GM19467 (cell line): ENCODE measurements at regions not wholly inside any gene's neighbourhood (a gene's known extent, or its start where the extent isn't known, plus 50 kb on each side); places are given as distances from the start of the nearest gene placed in this dataset.
"Not testable (repeated sequence)": the region's sequence is repeated elsewhere in the genome, so short reads cannot be mapped to it uniquely, and the experiment has no call there.

Experiments used
- ATAC-seq: cut with Tn5 transposase; IDR thresholded peaks from one replicate; pipeline ENCODE4 v1.9.1; 2021; ENCODE audit warnings: mild to moderate bottlenecking, moderate library complexity; ENCODE audit not compliant: unreplicated experiment

DNA sequence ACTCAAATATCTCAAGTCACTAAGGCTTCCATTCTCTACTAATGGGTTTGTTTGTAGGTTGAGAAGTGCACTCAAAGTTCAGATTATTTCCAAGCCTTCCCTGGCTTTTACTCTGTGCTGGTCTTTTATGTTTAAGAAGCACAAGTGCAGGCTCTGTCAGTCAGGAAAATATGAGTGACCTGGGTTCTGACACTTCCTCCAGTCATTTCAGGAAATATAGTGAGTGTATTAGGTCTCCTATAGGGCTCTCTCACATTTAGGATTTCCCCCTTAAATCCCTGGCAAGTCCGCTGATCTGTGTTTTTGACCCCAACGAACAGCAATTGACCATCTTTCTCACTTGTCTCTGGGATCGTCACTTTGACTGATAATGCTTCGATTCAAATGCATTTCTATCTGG lies 210.2 kb downstream of the ARPP21 start:
- ATAC-seq = no peak

DNA sequence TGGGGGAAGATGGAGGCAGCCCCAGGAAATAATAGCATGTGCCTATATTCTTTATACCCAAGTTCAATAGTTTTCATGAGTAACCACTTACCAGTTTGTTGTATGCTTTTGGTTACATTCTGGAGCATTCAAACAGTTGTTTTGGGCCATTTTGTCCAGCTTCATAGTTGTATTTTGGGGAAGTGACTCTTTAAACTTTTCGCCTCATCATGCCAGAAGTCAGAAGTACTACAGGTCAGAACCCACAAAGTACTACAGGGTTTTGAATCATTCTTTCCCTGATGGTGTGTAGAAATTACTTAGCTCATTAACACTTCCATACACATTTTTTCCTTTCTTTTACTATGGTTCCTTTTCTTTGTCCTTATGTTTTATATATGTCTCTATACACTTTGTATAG lies 210.6 kb downstream of the ARPP21 start:
- ATAC-seq = no peak

DNA sequence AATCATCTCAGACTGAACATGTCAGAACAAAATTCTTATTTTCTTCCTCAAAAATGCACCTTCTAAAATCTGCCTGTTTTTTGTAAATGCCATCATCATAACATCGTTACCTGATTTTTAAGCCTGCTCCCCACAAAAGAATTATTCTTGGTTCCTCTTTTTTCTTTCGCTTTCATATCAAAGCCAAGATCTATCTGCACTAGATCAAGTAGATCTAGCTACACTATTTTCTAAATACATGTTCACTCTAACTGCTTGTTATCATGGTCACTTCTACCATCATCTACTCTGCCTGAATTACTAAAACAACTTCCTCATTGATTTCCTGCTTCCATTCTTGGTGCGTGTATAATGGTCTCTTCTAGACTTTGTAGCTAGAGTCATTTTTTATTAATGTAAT lies 217.7 kb downstream of the ARPP21 start:
- no peak for ATAC-seq

DNA sequence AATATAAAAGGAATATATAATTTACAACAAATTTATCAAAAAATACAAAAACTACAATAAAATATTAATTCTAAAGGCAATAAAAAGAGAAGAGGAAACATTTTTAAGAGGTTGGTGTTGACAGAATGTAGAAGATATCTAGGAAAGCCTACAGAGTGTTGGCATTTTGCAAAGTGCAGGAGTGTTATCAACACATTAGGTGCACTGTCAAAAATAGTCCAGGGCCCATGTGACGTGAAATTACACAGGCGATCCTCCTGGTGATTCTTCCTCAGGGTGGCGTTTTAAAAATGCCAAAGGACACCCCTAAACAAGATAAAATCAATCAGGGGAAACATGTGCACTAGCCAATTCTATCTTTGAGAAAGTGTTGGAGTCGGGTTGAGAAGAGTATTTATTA lies 222.7 kb downstream of the ARPP21 start:
- ATAC-seq = no peak

DNA sequence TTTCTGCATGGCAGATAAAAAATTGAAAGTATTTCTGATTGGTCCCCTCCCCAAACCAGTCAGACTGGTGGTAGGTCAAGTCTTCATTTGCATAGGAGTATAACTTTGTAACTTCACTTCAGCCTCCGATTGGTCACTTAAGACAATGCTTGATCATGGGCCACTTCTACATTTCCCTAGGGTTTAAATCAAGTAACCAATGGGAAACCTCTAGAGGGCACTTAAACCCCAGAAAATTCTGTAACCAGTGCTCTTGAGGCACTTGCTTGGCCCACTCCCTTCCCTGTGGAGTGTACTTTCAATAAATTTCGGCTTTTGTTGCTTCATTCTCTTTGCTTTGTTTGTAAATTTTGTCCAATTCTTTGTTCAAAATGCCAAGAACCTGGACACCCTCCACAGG lies 225.5 kb downstream of the ARPP21 start:
- no peak for ATAC-seq

DNA sequence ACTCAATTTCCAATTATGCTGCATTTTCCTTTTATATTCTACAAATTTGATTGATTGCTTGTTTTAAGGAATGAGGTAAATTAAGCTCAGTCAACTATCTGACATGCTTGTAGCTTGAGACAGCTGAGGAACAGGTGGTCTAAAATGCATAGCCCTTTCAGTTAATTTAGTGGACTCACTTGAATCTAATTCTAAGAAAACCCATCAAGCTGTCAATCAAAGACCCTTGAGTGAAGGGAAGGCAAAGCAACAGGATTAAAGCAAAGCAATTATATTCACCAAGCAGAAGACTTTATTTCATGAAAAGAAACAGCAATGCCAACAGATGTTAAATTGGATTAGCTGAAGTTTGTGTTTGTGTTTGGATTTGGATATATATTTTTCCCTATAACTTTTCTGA lies 228.5 kb downstream of the ARPP21 start:
- ATAC-seq = no peak

DNA sequence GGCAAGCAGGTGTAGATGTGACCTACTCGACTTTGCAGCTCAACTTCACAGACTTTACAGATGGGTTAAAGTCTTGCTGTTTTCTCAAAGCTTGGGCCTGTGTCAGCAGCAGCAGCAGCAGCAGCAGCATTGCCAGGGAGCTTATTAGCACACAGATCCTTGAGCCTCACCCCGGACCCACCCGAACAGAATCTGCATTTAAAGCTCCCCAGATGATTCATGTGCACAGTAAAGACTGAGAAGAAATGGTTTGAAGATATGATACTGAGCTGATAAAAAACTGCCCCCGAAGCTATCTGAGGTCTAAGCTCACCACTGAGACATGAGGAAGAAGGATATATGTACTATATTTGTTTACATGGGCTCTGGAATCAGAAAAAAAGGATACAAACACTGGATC lies 231.7 kb downstream of the ARPP21 start:
- ATAC-seq = no peak

DNA sequence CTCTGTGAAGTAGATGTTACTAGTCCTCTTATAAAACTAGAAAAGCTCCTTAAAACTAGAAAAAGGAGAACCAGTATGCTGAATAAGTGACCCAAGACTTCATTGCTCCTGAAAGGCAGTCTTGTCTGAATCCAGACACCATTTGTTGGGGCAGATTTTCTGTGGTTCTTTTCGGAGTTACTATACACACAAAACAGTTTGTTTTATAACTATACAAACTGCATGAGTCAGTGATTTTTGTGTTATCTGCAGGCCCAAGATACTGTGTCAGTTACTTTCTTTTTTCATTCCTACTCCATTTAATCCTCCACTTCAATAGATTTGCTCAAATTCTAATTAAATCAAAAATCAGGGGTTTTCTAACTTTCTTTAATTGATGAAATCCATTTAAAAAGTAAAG lies 244.6 kb downstream of the ARPP21 start:
- ATAC-seq = no peak

DNA sequence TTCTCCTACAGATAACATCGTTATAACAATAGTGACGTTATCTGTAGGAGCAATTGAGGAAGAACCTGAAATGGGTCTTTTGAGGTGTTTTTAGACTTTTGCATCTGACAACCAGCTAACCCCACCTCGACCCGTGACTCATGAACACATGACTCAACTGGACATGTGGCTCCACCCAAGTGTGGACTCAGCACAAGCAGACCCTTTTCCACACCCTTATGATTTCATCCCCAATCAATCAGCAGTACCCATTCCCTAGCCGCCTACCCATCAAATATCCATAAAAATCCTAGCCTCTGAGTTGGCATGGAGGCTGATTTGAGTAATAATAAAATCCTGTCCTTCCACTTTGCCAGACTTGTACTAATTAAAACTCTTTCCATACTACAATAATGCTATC lies 255.4 kb downstream of the ARPP21 start:
- ATAC-seq = no peak

DNA sequence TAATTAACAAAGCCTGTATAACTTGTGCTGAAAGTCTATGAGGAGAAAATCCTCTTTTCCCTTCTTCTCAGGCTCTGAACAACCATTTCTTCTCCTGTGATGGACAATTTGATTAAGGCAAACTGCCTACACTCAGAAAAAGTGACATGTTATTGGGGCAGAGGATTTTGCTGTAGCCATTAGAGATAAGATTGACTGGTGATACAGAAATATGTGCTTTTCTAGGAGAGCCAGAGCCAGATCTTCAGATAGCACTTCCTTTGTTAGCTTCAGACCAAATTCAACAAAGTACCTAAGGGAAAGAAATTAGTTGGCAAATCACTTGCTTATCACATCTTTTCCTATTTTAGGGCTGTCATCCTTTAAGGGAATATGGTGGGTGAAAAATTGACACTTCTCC lies 259.9 kb downstream of the ARPP21 start:
- no peak for ATAC-seq

DNA sequence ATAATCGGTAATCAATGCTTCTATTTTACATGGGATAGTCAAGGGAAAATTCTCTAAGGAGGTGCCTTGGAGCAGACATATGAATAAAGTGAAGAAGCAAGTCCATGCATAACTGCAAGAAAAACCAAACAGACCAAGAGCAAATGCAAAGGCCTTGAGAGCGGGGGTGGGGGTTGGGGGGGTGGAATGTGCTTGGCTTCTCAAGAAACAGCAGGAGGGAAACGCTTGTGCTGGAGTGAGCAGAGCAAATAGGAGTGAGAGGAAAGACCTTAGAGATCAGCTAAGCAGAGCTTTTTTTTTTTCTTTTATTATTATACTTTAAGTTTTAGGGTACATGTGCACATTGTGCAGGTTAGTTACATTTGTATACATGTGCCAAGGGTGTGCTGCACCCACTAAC lies 260.8 kb downstream of the ARPP21 start:
- ATAC-seq = no peak

DNA sequence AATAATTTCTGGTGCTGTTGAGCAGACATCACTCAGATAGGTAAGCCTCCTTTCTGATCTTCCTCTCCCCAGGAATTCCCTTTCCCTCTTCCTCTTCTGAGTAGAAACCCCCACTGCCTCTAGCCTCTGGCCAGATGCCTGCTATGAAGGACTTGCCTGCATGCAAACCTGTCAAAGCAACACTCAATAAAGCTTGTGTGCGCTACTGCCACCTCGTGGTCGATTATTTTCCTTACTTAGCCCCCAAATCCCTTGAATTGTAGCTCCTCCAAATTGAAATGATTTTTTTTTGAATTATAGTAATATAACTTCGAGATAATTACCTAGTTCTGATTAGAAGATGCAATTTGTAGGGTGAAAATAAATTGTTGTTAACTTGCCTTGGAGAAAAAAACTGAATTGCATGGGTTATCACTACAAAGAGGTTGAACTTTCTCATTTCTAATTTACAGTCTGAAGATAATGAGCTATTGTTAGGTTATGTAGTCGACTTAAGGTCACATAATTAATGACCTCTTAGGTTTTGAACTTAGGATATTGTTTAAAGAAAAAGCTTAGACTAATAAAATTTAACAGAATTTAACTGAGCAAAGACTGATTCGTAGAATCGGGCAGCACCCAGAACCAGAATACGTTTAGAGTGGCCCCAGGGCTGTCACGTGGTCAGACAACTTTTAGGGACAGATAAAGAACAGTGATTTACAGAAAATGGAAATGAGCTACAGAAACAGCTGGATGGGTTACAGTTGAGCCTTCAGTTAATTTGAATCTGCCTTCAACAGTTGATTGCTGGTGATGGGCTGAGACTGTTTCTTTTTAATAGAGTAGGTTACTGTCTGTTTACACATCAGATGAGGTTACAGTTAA lies 269.3 kb downstream of the ARPP21 start:
- ATAC-seq = peak; percentile 91

DNA sequence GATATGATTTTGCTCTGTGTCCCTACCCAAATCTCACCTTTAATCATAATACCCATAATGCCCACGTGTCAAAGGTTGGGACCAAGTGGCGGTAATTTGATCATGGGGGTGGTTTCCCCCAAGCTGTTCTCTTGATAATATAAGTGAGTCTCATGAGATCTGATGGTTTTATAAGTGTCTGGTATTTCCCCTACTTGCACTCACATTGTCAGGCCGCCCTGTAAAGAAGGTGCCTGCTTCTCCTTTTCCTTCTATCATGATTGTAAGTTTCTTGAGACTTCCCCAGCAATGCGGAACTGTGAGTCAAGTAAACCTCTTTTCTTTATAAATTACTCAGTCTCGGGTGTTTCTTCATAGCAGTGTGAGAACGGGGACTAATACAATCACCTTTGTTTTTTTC lies 279.8 kb downstream of the ARPP21 start:
- ATAC-seq = no peak

DNA sequence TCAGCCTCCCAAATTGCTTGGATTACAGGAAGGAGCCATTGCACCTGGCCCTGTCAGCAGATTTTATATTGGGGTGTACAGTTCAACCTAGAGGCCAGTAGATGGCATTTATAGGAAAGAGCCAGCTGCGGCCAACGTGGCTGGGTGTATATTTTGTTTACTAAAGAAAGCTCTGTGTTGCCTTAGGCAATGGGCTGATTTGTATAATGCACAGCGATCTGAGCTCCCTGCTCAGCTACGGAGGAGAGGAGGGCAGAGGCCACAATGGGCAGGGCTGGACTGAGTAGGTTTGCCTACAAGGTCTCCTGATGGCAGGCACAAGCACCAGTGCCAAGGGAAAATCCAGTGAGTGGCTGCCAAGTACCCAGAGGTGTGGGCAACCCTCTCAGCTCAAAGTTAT lies 282.4 kb downstream of the ARPP21 start:
- ATAC-seq = no peak

DNA sequence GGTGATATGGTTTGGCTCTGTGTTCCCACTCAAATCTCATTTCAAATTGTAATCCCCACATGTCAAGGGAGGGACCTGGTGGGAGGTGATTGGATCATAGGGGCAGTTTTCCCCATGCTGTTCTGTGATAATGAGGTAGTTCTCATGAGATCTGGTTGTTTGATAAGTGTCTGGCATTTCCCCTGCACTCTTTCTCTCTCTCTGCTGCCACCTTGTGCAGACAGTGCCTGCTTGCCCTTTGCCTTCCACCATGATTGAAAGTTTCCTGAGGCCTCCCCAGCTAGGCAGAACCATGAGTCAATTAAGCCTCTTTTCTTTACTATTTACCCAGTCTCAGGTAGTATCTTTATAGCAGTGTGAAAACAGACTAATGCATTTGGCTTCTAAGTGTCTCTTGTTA lies 284.7 kb downstream of the ARPP21 start:
- ATAC-seq = not testable (repeated sequence)

DNA sequence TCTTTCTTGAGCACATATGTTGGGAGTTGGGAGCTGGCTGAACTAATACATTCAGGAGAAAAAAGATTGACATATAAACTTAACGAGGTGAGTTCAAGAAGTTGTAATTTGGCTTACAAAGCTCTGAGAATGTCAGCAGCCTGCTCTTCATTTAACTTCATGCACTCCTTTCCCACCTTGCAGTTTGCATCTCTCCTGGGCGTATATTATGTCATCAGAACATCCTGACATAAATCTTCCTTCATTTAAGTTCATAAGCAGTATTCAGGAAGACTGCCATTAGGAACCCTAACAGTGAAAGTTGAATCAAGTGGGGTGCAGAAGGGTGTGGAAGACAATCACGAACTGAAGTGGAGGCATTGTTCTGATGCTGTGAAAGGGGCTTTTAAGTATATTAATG lies 288.1 kb downstream of the ARPP21 start:
- ATAC-seq = no peak

DNA sequence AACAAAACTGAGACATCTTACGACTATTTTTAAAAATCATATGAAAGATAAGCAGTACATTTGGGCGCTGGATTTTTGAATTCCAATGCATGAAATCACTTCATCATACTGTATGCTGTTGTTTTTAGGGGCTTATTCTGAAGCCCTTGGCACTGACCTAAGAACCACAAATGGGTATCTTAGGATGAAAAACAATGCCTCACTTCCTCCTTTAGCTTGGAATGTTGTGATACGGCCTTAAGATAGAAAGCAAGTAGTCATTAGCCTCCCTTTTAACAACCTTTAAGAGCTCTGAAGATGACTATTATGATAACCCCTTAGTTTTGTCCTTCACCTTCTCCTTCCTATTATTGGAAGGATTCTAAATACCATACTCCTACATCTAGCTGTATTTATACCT lies 289.8 kb downstream of the ARPP21 start:
- ATAC-seq = no peak

DNA sequence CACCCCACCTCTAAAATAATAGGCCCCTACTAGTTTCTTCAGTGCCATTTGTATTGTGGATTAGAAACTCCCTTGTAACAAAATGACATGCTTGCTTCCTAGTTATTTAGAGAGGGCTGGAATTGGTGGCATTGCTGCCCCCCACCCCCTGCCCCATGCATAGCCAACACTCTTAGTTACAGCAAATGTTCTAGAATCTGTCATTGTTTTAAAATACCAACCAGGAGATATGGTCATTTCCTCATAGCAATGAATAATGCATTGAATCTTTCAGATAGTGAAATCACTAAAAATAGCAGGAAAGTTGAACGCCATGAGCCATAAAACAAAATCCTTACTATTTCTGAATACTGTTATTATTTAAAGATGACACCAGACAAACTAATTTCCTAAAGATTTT lies 292.5 kb downstream of the ARPP21 start:
- ATAC-seq = no peak

DNA sequence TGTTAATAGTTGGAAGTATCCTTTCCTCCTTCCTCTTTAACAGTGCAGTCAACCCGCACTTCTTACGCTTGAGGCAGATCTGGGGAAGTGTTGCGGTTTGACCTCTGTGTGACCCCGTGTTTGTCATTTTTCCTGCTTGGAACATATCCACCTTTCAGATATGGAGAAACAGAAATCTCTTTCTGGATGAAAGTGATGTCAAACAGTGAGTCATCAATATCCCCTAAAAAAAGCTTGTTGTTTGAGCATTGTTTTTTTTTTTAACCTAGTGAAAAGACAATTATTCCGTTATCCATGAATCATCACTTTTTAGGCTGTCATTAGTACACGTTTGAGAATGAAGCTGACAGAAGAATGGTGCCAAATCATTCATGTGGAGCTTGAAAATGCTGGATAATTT lies 293.7 kb downstream of the ARPP21 start:
- no peak for ATAC-seq

DNA sequence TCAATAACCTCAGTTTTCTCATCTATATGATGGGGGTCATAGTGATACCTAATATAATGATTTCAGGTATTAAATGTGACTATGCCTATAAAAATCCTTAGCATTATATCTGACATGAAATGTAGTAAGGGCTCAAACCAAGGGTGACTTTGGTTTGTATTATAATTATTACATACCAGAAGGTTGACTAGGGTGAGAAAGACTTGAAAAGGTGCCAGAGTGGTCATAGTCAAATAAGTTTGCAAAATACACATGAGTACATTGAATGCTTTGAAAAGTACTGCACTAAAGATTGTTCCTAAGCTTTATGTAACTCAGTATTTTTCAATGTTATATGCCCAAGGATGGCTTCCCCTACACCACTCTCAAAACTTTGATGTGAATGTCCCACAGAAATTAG lies 297.2 kb downstream of the ARPP21 start:
- ATAC-seq = no peak

DNA sequence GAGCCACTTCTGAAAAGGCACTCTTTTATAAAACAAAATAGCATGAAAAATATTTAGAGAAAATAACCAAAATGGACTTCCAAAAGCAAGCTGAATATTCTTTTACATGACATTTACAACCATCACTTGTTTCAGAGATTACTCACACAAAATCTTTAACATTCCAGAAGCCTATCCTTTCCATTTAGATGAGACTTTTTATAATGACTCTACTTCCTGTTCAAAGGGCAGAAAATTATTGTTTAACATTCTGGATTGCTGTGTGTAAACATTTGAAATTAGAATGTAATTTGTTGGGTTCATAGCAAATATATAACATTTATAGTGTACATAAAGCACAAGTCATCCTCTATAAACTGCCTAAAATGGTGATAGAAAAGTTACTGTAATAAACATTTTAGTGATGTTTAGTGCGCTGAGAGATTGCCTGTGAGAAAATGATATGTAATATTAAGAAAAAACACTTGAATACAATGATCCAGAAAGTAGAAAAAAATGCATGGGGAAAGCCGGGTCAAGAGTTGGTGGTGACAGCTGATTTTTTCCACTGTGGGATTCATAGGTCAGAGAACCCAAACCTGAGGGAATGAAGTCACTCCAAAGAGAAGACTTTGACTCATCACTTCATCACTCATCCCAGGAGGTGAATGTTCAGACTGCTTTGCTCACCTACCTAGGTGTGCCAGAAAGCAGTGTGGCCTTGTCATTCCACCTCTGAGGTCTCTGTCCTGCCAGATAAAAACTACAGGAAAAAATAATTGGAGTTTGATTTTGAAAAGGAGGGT lies 305.8 kb downstream of the ARPP21 start:
- ATAC-seq = no peak

DNA sequence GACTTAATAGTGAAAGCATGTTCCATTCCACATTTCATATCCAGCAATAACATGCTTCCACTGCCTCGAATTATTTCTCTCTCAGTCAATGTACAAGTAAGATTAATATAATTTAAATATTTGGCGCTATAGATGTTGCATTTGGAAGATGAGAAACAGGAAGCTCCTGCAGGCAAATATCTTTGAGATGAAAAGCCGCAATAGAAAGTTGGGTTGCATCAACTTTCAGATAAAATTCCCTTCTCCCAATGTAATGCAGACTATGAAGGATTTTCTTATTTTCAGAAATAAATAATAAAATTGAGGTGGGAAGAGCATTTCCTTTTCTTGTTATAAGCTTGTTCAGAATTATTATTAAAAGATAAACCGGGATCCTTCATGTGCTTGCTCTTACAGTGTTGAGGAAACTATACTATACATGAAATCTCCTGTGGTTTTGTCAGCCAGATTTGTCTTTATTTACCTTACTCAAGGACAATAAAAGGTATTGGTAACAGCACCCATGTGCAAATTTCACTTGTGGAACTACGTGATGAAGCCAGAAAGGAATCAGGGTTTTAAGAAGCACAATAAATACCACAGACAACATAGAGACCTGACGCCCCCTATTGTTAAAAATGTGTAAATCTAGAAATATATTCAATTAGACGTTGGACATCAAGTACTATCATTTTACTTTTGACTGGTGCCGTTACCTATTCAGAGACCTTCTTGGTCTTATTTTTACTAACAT lies 307.0 kb downstream of the ARPP21 start:
- no peak for ATAC-seq
